HG03095 (cell line): ENCODE measurements at regions not wholly inside any gene's neighbourhood (a gene's known extent, or its start where the extent isn't known, plus 50 kb on each side); places are given as distances from the start of the nearest gene placed in this dataset.

Experiments
- ATAC-seq: cut with Tn5 transposase; IDR thresholded peaks from one replicate; pipeline ENCODE4 v1.9.1; 2021; ENCODE audit warnings: moderate library complexity; ENCODE audit not compliant: unreplicated experiment

DNA sequence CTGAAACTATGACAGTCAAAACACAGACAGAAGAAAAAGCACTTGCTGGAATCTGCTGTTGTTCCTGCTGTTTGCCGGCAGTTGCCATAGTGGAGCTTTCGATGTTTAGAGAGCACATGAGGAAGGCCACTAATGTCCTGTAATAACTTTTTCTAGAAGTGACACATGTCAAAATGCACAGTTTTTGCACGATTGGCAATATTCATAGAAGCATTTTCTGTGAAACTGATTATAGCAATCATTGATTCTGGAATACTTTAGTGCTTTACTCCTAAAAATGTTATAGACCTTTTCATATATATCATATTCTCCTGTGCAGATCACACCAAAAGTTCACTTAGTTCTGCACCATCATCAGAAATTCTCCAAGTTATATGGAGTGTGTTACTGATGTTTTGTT lies 407.0 kb upstream of the SOX9 start:
- no peak for ATAC-seq

DNA sequence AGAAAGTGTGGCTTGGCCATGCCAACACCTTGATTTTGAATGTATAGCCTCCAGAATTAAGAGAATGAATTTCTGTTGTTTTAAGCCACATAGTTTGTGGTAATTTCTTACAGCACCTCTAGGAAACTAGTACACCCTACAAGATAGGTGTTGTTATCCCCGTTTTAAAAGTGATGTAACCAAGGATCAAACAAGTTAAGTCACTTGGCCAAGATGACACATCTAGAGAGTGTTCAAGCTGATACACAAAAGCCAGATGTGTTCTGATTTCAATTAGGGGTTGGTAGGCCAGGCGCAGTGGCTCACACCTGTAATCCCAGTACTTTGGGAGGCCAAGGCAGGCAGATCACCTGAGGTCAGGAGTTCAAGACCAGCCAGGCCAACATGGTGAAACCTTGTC lies 396.5 kb upstream of the SOX9 start:
- ATAC-seq, result no peak

DNA sequence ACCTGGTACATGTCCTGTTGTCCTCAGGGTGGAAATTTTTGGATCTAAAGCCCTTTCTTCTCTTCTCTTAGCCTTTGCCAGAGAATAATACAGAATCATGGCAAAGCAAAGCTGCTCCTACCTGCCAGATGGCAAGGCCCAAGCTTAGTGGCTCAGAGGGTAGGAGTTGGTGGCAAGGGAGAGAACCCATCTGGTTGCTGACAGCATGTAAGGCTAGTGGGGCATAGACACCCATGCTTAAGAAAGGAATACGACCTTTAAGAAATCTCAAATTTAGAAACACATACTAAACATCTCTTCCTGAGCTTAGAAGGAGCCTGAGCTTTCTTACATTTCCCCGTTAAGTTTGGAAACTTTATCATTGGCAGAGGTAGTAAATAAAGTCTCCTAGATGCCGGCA lies 395.0 kb upstream of the SOX9 start:
- ATAC-seq, result no peak

DNA sequence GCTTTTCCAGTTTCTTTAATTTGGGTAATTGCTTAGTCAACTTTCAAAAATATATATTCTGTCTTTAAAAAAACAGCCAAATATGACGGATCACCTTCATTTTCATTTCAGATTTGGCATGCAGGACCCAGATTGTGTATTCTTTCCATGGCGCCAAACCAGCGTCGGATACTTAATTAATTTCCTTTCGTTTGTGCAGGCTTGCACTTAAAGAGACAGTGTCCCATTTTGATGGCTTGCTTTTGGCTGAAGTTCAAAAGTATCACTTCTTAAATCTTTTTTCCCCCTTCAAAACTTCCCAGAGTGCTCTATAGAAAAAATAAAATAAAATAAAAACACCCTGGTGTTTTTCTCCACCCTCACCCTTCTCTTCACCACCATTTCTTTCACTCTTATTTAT lies 394.5 kb upstream of the SOX9 start:
- ATAC-seq, result no peak

DNA sequence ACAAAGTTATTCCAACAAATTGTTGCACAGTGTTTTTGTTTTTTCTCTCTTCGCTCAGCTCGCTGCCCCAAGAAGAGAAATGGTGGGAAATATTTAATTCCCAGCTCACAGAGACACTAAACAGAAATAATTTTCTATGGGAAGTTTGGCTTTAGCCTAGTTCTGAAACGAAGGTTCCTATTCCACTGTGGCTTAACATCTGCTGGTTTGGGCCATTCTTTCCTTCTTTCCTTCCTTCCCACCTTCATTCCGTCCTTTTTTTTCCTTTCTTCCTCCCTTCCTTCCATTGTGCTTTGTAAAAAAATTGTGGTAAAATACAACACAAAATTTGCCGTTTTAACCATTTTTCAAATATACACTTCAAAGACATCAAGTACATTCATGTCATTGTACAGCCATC lies 393.5 kb upstream of the SOX9 start:
- ATAC-seq, result no peak

DNA sequence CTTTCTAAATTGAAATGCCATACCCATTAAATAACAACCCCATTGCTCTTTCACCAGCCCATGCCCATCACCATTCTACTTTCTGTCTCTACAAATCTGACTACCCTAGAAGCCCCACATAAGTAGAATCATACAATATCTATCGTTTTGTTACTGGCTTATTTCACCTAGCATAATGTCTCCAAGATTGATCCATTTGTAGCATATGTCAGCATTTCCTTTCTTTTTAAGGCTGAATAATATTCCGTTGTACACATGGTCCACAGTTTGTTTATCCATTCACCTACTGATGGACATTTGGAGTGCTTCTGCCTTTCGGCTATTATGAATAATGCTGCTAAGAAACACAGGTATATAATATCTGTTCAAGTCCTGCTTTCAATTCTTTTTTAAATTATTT lies 393.1 kb upstream of the SOX9 start:
- ATAC-seq, result no peak

DNA sequence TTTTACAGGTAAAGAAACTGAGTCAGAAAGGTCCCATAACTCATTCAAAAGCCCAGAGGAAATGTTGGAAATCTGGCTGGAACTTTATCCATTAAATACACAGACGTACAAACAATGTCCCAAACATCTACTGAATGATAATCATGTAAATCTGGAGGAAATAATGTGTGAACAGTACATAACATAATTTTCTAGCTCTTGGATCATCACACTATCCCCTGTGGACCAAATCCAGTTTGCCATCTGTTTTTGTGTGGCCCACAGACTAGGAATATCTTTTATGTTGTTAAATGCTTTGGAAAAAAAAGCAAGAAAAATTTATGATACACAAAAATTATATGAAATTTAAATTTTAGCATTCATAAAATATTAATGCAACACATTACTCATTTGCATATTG lies 389.9 kb upstream of the SOX9 start:
- no peak for ATAC-seq

DNA sequence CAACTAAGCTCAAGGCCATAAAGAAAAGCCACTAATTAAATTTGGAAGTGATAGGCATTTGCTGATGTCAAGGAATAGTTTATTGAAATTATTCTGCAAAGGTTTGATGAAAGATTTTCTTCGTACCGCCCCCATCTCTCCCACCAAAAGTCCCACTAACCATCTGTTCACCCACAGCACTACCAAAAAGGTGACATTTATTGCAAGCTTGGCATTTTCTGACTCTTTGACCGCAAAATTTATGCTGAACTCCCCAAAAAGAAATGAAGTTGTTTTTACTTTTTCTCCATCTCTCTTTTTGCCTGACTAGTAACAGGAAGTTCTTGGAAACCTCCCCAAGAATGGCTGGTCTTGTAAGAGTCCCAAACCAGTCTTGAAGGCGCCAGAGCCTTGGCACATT lies 384.9 kb upstream of the SOX9 start:
- no peak for ATAC-seq

DNA sequence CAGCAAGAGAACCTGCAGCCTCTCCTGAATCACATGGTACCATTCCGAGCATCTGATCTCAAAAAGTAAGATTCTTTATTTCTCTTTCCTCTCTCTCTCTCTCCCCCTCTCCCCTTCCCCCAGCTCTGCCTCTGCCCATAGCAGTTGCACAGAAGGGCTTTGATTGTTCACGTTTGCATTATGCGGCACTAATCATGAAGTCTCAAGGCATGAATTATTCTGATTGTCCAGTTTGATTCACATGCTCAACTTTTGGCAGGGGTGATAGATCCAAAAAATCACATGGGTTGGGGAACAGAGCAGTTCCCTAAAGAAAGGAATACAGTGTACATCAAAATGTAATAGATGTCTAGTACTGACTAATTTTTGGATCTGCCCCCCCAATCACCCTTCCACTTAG lies 380.0 kb upstream of the SOX9 start:
- ATAC-seq, result no peak

DNA sequence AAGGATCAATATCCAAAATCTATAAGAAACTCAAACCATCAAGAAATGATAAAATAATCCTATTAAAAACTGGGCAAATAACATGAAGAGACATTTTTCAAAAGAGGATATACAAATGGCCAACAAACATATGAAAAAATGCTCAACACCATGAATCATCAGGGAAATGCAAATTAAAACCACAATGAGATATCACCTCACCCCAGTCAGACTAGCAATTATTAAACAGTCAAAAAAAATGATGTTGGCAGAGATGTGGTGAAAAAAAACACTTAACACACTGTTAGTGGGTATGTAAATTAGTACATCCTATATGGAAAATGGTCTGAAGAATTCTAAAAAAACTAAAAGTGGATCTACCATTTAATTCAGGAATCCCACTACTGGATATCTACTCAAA lies 379.0 kb upstream of the SOX9 start:
- ATAC-seq, result no peak

DNA sequence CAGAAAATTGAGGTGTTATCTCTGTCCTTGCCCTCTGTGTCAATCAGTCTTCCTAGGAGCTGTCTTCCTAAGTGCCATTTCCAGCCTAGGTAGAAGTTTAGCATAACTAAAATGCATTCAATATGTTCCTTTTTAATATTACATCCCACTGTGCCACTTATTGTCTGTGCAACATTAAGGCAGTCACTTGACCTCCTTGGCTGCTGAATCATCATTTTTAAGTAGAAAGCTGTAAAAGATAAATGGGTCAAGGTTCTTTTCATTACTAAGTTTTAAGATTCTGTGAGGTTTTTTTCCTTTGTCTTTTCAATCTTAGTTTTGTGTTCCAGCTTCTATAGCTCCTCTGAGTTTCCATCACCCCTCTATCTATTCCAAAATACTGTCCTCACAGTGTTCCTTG lies 371.9 kb upstream of the SOX9 start:
- ATAC-seq, result no peak

DNA sequence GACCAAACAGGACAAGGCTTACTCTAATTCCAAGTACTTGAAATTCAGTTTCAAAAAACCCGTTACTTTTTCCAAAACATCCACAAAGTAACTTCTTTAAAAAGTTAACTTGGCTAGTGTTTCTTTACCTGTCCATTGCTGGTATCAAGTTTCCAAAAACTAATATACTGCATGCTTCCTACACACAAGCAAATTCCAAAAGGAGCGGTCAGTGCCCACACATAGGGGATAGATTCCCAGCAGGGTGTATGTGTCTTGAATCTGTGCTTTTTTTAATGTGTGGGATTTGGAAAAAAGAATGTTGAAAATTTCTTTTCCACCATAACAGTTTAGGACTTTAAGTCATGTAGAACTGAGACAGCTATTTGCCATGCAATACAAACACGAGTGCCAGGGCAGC lies 367.8 kb upstream of the SOX9 start:
- ATAC-seq, result no peak

DNA sequence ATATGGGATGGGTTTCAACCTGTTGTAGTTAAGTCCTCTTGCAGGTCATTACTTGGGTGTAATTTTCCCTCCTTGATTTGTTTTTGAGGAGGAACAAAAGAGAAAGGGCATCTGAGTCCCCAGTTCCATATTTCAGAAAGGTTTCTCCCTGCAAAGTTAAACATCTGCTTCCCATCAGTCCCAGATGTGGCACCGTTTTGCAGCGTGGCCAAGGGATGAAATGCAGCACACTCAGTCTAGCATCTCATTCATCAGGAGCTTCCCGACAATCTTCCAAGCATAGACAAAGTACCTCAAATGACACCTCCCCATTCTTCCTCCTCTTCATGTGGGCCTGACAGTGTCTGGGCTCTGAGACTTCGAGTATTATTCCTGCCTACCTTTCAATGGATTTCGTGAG lies 363.7 kb upstream of the SOX9 start:
- ATAC-seq, result no peak

DNA sequence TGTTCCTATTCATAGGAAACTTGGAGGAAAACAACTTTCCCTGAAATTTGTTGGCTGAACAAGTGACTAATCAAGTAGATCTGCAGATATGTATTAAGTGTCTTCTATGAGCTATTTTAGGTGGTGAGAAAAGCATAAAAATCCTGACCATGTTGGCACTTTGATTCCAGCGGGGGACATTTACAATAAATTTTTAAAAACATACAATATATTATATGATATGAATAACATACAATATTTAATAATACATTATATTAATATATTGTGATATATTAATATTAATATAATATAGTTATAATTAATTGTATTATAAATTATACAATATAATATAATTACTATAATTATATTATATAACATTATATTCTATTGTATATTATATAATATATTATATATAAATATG lies 362.9 kb upstream of the SOX9 start:
- ATAC-seq, result no peak

DNA sequence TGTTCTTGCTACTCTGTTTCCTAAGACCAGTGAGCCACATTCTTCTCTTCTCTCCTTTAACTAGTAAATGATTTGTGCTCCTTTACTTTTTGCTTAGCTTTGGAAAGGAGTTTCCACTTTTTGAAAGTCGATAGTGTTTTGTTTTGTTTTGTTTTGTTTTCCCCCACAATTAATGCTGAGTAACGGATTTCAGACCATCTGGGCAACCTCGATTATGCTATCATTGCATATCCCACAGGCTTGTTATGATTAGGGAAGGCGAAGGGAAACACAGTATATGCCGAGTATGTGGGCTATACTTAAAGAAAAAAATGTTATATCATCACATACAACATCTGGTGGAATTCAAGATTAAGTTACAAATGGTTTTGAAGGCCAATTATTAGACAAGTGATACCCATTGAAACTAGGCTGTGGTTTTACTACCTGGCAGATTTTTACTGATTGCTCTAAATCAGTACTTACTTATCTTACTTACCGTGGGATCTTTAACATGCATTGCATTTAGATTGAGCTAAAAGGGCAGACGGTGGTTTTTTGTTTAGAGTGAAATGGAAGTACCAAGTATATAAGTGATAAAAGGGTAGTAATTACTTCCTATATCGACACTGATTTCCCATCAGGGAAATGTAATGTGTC lies 361.3 kb upstream of the SOX9 start:
- ATAC-seq, result no peak

DNA sequence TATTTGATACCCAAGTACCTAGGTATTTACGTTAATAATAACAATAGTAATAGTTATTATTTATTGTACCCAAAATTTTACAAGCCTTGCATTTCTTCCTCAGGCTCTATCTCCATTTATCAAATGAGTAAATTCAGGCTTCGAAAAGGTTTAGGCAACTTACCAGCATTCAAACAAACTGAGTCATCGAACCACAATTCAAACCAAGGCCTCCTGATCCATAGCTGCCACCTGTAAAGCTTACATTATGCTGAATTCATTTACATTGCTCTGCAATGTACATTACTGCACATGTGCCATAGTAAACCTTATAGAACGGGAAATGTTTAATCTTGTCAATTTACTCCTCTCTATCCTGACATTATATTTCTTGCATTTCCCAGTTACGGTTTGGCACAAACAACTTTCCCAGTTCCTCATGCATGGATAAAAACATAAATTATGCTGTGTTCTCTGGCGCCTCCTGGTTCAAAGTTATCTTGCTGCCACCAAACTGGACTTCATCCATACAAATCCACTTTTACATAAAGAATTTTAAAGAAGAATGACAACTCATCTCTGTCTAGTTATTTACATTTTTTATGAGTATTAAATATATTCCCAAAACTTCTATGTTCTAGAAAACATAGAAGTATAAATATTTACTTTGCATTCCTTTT lies 360.6 kb upstream of the SOX9 start:
- ATAC-seq, result no peak

DNA sequence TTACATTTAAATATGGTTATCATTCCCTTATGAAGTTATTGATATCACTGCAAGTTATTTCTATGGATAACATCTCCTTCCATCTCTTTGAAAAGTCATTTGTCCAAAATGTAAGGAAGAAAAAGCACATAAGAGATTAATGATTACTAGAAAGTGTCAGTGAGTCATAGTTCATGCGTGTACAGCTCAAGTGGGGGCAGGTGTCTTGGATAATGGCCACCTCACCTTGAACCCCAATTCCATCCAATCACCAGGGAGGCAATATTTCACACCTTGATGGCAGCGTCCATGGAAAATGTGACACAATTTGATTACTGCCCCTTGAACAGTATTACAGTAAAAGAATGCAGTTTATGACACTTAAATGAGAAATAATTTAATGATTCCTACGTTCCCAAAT lies 358.3 kb upstream of the SOX9 start:
- ATAC-seq, result no peak

DNA sequence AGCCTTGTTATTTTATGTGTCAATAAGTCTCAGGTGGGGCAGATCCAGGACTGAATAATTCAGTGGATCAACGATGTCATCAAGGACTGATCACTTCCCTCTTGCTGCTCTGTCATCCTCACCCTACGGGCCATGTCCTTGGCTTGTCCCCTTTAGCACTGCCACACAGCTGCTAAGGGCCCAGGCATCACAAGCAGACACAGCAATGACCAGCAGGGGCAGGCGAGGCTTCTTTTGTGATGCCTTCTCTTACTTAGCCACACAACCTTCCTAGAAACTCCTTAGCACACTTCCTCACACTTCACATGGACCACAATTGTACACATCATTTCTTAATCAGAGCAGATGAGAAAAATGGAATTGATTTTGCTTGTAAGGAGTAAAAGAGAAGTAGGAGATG lies 356.3 kb upstream of the SOX9 start:
- ATAC-seq, result no peak

DNA sequence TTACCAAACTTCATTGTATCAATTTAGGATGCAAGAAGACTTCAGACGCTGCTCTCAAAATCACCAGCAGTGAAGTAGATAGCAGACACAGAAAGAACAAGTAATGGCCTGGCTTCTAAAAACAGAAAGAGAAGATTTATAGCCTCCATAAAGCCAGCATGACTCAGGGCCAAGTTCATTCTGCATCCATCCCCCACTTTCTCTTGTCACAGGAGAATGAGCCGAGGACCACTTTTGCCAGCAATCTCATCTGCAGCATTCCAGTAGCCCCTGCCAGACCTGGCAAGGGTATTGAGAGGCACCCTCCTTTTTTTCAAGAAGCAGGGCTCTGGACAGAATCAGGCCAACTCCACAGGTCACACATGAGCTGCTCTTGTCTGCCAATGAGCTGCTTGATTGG lies 355.4 kb upstream of the SOX9 start:
- ATAC-seq, result no peak

DNA sequence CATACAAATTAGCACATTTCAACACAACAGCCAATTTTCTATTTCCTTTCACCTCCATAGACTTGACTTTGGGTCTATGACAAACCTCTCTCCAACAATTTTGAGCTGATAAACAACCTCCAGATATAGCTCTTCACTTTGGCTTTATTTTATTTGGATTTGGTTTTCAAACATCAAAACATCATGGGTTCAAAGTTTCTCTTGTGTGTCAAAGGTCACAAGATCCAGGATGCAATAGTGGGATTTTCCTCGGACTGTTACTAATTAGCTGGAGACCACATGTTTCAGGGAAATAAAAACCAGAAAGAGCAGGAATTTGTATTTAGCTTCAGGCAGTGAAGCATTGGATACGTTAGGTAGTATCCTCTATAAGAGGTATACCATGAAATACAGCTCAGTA lies 351.0 kb upstream of the SOX9 start:
- no peak for ATAC-seq

DNA sequence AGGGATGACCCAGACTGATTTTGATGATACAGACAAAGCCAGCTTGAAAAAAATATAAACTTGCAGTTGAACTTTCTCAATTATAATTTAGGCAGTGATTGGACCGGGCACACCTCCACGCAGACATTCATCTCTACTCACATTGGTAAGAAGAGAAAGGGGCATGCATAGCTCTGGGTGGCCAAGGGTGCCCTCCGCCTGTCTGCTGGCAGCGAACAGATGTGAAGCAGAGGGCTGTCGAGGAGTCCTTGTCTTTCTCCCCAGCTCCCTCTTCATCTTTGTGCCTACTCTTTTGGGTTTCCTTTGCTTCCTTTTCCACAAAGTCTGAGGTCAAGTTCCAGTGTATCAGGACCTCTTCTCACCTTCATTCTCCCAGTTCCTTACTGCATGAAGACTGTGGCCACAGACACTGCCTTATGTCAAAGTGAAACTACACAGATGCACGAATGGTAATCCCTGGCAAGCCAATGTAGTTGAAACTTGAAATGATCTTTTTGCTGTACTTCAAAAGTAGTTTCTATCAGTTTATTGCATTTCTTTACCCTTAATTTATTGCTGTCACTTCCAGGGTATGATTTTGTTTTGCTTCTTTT lies 343.7 kb upstream of the SOX9 start:
- ATAC-seq, result no peak

DNA sequence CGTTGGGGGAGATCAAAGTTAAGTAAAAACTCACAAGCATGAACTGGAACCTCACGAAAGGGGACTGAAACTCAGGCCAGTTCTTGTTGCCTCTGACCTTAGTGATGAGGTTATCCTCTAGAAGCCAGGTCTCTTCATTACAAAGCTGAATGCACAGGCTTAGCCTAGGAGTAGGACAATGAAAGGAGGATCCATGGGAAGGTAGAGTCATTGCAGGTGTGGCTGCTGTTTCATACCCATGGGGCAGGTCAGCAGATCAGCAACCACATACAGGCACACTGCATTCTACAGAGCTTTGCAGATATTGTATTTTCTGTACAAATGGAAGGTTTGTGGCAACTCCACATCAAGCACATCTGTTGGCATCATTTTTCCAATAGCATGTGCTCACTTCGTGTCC lies 341.3 kb upstream of the SOX9 start:
- ATAC-seq, result no peak

DNA sequence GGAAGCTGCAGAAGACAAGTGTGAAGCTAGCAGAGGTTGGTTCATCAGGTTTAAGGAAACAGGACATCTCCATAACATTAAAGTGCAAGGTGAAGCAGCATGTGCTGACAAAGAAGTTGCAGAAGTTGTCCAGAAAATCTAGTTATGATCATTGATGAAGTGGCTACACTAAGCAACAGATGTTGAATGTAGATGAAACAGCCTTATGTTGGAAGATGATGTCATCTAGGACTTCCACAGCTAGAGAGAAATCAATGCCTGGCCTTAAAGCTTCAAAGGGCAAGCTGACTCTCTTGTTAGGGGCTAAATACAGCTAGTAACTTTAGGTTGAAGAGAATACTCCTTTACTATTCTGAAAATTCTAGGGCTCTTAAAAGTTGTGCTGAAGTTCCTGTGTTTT lies 340.2 kb upstream of the SOX9 start:
- no peak for ATAC-seq
